Panc1 (cell line): ENCODE measurements at regions not wholly inside any gene's neighbourhood (a gene's known extent, or its start where the extent isn't known, plus 50 kb on each side); places are given as distances from the start of the nearest gene placed in this dataset.

Source experiments
- POLR2AphosphoS5 ChIP-seq: IDR thresholded peaks from 2 replicates; pipeline ENCODE4 v1.6.1; 2012; ENCODE audit warnings: mild to moderate bottlenecking, low read depth, low read length, moderate library complexity
- TF ChIP-seq, protein P1 (sequence below): fragments of 450-650 bp; IDR thresholded peaks from 2 replicates; pipeline ENCODE4 v1.5.1; 2017; ENCODE audit warnings: mild to moderate bottlenecking
- TF ChIP-seq, protein P2 (sequence below), 2 experiments: IDR thresholded peaks; 2 replicates each; pipeline ENCODE4 v1.6.1; 2011 to 2012; ENCODE audit warnings: low read depth in 2 of 2, control low read depth in 1 of 2, low read length in 1 of 2, mild to moderate bottlenecking in 1 of 2, moderate library complexity in 1 of 2; ENCODE audit not compliant: insufficient read depth in 1 of 2

DNA sequence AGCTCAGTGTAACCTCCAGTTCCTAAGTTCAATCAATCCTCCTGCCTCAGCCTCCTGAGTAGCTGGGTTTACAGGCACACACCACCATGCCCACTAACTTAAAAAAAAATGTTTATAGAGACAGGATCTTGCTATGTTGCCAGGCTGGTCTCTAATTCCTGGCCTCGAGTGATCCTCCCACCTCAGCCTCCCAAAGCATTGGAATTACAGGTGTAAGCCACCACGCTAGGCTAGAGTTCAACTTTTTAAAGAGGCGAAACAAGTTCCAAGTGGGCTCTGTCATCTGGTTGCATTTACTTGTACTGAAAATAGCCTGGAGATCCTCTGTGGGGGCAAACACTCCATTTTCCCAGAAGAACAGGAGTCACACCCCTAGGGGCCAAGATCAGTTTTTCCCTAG lies 100.7 kb upstream of the RIPOR2 start:
- TF ChIP-seq, protein P1, sequence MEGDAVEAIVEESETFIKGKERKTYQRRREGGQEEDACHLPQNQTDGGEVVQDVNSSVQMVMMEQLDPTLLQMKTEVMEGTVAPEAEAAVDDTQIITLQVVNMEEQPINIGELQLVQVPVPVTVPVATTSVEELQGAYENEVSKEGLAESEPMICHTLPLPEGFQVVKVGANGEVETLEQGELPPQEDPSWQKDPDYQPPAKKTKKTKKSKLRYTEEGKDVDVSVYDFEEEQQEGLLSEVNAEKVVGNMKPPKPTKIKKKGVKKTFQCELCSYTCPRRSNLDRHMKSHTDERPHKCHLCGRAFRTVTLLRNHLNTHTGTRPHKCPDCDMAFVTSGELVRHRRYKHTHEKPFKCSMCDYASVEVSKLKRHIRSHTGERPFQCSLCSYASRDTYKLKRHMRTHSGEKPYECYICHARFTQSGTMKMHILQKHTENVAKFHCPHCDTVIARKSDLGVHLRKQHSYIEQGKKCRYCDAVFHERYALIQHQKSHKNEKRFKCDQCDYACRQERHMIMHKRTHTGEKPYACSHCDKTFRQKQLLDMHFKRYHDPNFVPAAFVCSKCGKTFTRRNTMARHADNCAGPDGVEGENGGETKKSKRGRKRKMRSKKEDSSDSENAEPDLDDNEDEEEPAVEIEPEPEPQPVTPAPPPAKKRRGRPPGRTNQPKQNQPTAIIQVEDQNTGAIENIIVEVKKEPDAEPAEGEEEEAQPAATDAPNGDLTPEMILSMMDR: no peak
- TF ChIP-seq, protein P2, sequence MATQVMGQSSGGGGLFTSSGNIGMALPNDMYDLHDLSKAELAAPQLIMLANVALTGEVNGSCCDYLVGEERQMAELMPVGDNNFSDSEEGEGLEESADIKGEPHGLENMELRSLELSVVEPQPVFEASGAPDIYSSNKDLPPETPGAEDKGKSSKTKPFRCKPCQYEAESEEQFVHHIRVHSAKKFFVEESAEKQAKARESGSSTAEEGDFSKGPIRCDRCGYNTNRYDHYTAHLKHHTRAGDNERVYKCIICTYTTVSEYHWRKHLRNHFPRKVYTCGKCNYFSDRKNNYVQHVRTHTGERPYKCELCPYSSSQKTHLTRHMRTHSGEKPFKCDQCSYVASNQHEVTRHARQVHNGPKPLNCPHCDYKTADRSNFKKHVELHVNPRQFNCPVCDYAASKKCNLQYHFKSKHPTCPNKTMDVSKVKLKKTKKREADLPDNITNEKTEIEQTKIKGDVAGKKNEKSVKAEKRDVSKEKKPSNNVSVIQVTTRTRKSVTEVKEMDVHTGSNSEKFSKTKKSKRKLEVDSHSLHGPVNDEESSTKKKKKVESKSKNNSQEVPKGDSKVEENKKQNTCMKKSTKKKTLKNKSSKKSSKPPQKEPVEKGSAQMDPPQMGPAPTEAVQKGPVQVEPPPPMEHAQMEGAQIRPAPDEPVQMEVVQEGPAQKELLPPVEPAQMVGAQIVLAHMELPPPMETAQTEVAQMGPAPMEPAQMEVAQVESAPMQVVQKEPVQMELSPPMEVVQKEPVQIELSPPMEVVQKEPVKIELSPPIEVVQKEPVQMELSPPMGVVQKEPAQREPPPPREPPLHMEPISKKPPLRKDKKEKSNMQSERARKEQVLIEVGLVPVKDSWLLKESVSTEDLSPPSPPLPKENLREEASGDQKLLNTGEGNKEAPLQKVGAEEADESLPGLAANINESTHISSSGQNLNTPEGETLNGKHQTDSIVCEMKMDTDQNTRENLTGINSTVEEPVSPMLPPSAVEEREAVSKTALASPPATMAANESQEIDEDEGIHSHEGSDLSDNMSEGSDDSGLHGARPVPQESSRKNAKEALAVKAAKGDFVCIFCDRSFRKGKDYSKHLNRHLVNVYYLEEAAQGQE (IDR thresholded peaks at IDR 0.05; ENCODE audit: insufficient read depth in 1 of 2, low read depth in 2 of 2, low read length in 1 of 2): no peak
- TF ChIP-seq POLR2AphosphoS5: no peak
